ENCODE measurements at regions not wholly inside any gene's neighbourhood (a gene's known extent, or its start where the extent isn't known, plus 50 kb on each side); places are given as distances from the start of the nearest gene placed in this dataset.

GRCh38 chr5:162407614-162408013 is 340.0 kb downstream of the GABRG2 start:
- no peaks in the 10 kb centered on the region for H3K27me3 Mint-ChIP-seq (ENCODE audit: insufficient read depth, unreplicated experiment)
- no peaks in the 10 kb centered on the region for H3K27me3 ChIP-seq (replicated peaks; ENCODE audit: control insufficient read depth, insufficient read depth, low read length)
- CTCF ChIA-PET: no interaction called here
- no peaks in the 10 kb centered on the region for H3K9me3 ChIP-seq
- no peak overlapping the region for H3K27ac Mint-ChIP-seq (ENCODE audit: unreplicated experiment)
- no peak overlapping the region for H3K4me3 ChIP-seq (ENCODE audit: low read depth, low read length)
- H3K36me3 Mint-ChIP-seq (ENCODE audit: insufficient read depth, unreplicated experiment): no peaks in the 10 kb centered on the region
- no peaks in the 10 kb centered on the region for H3K4me1 ChIP-seq
- no peaks in the 10 kb centered on the region for H3K9me3 Mint-ChIP-seq (ENCODE audit: unreplicated experiment)
- H3K4me1 Mint-ChIP-seq (ENCODE audit: low read depth, unreplicated experiment): no peaks in the 10 kb centered on the region
- no peak overlapping the region for H3K4me3 Mint-ChIP-seq (ENCODE audit: unreplicated experiment)
- H3K36me3 ChIP-seq (ENCODE audit: control insufficient read depth, insufficient read depth, low read length): no peaks in the 10 kb centered on the region
- BruUV-seq (replicated peaks): no TSS peak
- intact Hi-C loops (cut with micrococcal nuclease; ENCODE audit: unreplicated experiment): no loop called here
- POLR2A ChIA-PET: no interaction called here
- no peak for DNase-seq
- no peak for TF ChIP-seq CTCF (IDR thresholded peaks at IDR 0.05; ENCODE audit: insufficient read depth in 1 of 2, low read depth in 1 of 2, low read length in 1 of 2, severe bottlenecking in 1 of 2, unreplicated experiment in 1 of 2)

GRCh38 chr5:162410365-162410764 is 342.8 kb downstream of the GABRG2 start:
- Mint-ChIP-seq H3K4me1 (ENCODE audit: low read depth, unreplicated experiment) (no peaks in the 10 kb centered on the region), H3K36me3 (ENCODE audit: insufficient read depth, unreplicated experiment) (no peaks in the 10 kb centered on the region), H3K27ac (ENCODE audit: unreplicated experiment) (no peak overlapping the region), H3K9me3 (ENCODE audit: unreplicated experiment) (no peaks in the 10 kb centered on the region), H3K4me3 (ENCODE audit: unreplicated experiment) (no peak overlapping the region), H3K27me3 (ENCODE audit: insufficient read depth, unreplicated experiment) (no peaks in the 10 kb centered on the region)
- DNase-seq: no peak
- Histone ChIP-seq H3K27me3 (replicated peaks; ENCODE audit: control insufficient read depth, insufficient read depth, low read length) (no peaks in the 10 kb centered on the region), H3K4me3 (ENCODE audit: low read depth, low read length) (no peak overlapping the region), H3K9me3 (no peaks in the 10 kb centered on the region), H3K4me1 (no peaks in the 10 kb centered on the region), H3K36me3 (ENCODE audit: control insufficient read depth, insufficient read depth, low read length) (no peaks in the 10 kb centered on the region)
- BruUV-seq (replicated peaks): no TSS peak
- ChIA-PET POLR2A (no interaction called here), CTCF (no interaction called here)
- intact Hi-C loops (cut with micrococcal nuclease; ENCODE audit: unreplicated experiment): no loop called here
- TF ChIP-seq CTCF (IDR thresholded peaks at IDR 0.05; ENCODE audit: insufficient read depth in 1 of 2, low read depth in 1 of 2, low read length in 1 of 2, severe bottlenecking in 1 of 2, unreplicated experiment in 1 of 2): no peak

- CTCF ChIA-PET: no interaction called here
- H3K36me3 Mint-ChIP-seq (ENCODE audit: insufficient read depth, unreplicated experiment): no peaks in the 10 kb centered on the region
- no peak overlapping the region for H3K4me3 Mint-ChIP-seq (ENCODE audit: unreplicated experiment)
- Histone ChIP-seq H3K9me3 (no peaks in the 10 kb centered on the region), H3K4me3 (ENCODE audit: low read depth, low read length) (no peak overlapping the region), H3K27me3 (replicated peaks; ENCODE audit: control insufficient read depth, insufficient read depth, low read length) (no peaks in the 10 kb centered on the region), H3K4me1 (no peaks in the 10 kb centered on the region), H3K36me3 (ENCODE audit: control insufficient read depth, insufficient read depth, low read length) (no peaks in the 10 kb centered on the region)
- H3K27me3 Mint-ChIP-seq (ENCODE audit: insufficient read depth, unreplicated experiment): no peaks in the 10 kb centered on the region
- intact Hi-C loops (cut with micrococcal nuclease; ENCODE audit: unreplicated experiment): no loop called here
- BruUV-seq (replicated peaks): no TSS peak
- no peaks in the 10 kb centered on the region for H3K4me1 Mint-ChIP-seq (ENCODE audit: low read depth, unreplicated experiment)
- no peak for TF ChIP-seq CTCF (IDR thresholded peaks at IDR 0.05; ENCODE audit: insufficient read depth in 1 of 2, low read depth in 1 of 2, low read length in 1 of 2, severe bottlenecking in 1 of 2, unreplicated experiment in 1 of 2)
- POLR2A ChIA-PET: no interaction called here
- no peak overlapping the region for H3K27ac Mint-ChIP-seq (ENCODE audit: unreplicated experiment)
- DNase-seq: no peak
- H3K9me3 Mint-ChIP-seq (ENCODE audit: unreplicated experiment): no peaks in the 10 kb centered on the region
Observed at GRCh38 chr5:162429142-162429541, 361.6 kb downstream of the GABRG2 start.

Measured in Caco-2 (cell line).